GM23338 (cell line): ENCODE measurements at regions not wholly inside any gene's neighbourhood (a gene's known extent, or its start where the extent isn't known, plus 50 kb on each side); places are given as distances from the start of the nearest gene placed in this dataset.

Source experiments
- ATAC-seq: fragments of 200-7000 bp; cut with Tn5 transposase; 3 replicates; pipeline ENCODE4 v1.9.1; 2020
- DNase-seq: peaks from one replicate; pipeline ENCODE4 v3.0.0-alpha.2; 2015; ENCODE audit warnings: low spot score
- H2AFZ ChIP-seq: fragments of 200-600 bp; sonication (generic); 2 replicates; pipeline ENCODE4 v1.8.0; 2016; ENCODE audit warnings: antibody characterized with exemption, mild to moderate bottlenecking, moderate library complexity
- H3F3A ChIP-seq: fragments of 200-600 bp; sonication (generic); replicated peaks from 2 replicates; pipeline ENCODE4 v1.8.0; 2017; ENCODE audit warnings: antibody characterized with exemption, mixed run types, low read depth
- H3K27ac ChIP-seq: fragments of 200-600 bp; sonication (generic); 2 replicates; pipeline ENCODE4 v1.6.1; 2016; ENCODE audit warnings: low read depth
- H3K27me3 ChIP-seq: fragments of 200-600 bp; sonication (generic); 2 replicates; pipeline ENCODE4 v1.8.0; 2016; ENCODE audit warnings: mild to moderate bottlenecking, mixed run types, moderate library complexity; ENCODE audit not compliant: insufficient read depth
- H3K36me3 ChIP-seq: fragments of 200-600 bp; sonication (generic); 2 replicates; pipeline ENCODE4 v1.8.0; 2016; ENCODE audit warnings: mild to moderate bottlenecking; ENCODE audit not compliant: insufficient read depth
- H3K4me1 ChIP-seq: fragments of 200-600 bp; sonication (generic); 2 replicates; pipeline ENCODE4 v1.8.0; 2016; ENCODE audit warnings: mild to moderate bottlenecking, moderate library complexity; ENCODE audit not compliant: insufficient read depth
- H3K4me2 ChIP-seq: fragments of 200-600 bp; sonication (generic); 2 replicates; pipeline ENCODE4 v1.7.1; 2017; ENCODE audit warnings: mixed run types
- H3K4me3 ChIP-seq: fragments of 200-600 bp; sonication (generic); 2 replicates; pipeline ENCODE4 v1.6.1; 2016; ENCODE audit warnings: mixed run types
- H3K79me2 ChIP-seq: fragments of 200-600 bp; sonication (generic); replicated peaks from 2 replicates; pipeline ENCODE4 v1.8.0; 2017; ENCODE audit warnings: mild to moderate bottlenecking; ENCODE audit not compliant: insufficient read depth
- H3K9me2 ChIP-seq: fragments of 200-600 bp; sonication (generic); 2 replicates; pipeline ENCODE4 v1.8.0; 2017; ENCODE audit not compliant: insufficient read depth
- H4K20me1 ChIP-seq: fragments of 200-600 bp; sonication (generic); replicated peaks from 2 replicates; pipeline ENCODE4 v1.8.0; 2017; ENCODE audit warnings: mild to moderate bottlenecking; ENCODE audit not compliant: insufficient read depth
- H3K27ac Mint-ChIP-seq: 2 replicates; pipeline ENCODE4 v1.8.0; 2020; ENCODE audit warnings: inconsistent platforms, mild to moderate bottlenecking, moderate library complexity, mixed read lengths
- H3K27me3 Mint-ChIP-seq: 3 replicates; pipeline ENCODE4 v1.8.0; 2022; ENCODE audit warnings: low read depth, mild to moderate bottlenecking, moderate library complexity, mixed read lengths, inconsistent platforms; ENCODE audit not compliant: insufficient read depth, poor library complexity
- H3K36me3 Mint-ChIP-seq: 3 replicates; pipeline ENCODE4 v1.8.0; 2021; ENCODE audit warnings: low read depth, mild to moderate bottlenecking, inconsistent platforms, moderate library complexity, mixed read lengths
- H3K4me1 Mint-ChIP-seq: 3 replicates; pipeline ENCODE4 v1.8.0; 2020; ENCODE audit warnings: mild to moderate bottlenecking, inconsistent platforms, mixed read lengths
- H3K4me3 Mint-ChIP-seq: 3 replicates; pipeline ENCODE4 v1.8.0; 2021; ENCODE audit warnings: moderate library complexity, mild to moderate bottlenecking, inconsistent platforms, mixed read lengths
- H3K9me3 Mint-ChIP-seq: 3 replicates; pipeline ENCODE4 v1.8.0; 2020; ENCODE audit warnings: moderate library complexity, mild to moderate bottlenecking, inconsistent platforms, mixed read lengths
- REST ChIP-seq: IDR thresholded peaks from one replicate; pipeline ENCODE4 v1.6.1; 2018; ENCODE audit warnings: antibody characterized with exemption; ENCODE audit not compliant: unreplicated experiment
- TF ChIP-seq, protein P1 (sequence below): fragments of 250-450 bp; sonication (Bioruptor Pico); IDR thresholded peaks from 2 replicates; pipeline ENCODE4 v1.5.0; 2020; ENCODE audit warnings: mild to moderate bottlenecking, moderate library complexity

DNA sequence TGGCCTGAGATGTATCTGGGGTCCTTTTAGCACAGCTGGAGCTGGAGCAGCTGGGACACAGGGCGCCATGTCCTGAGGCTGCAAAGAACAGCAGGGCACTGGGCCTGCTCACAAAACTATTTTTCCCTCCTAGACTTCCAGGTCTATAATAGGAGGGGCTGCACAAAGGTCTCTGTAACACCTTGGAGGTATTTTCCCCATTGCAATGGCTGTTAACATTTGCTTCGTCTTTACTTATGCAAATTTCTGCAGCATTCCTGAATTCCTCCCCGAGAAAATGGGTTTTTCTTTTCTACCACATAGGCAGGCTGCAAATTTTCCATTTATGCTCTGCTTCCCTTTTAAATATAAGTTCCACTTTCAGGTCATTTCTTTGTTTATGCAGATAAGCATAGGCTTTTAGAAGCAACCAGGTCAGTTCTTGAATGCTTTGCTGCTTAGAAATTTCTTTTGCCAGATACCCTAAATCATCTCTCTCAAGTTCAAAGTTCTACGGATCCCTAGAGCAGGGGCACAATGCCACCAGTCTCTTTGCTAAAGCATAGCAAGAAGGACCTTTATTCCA, 130.8 kb downstream of the PCSK1 start:
- no peaks in the 10 kb centered on the region; the same call in 1 of the 2 replicates for H3K4me1 ChIP-seq
- TF ChIP-seq REST: no peak
- TF ChIP-seq, protein P1, sequence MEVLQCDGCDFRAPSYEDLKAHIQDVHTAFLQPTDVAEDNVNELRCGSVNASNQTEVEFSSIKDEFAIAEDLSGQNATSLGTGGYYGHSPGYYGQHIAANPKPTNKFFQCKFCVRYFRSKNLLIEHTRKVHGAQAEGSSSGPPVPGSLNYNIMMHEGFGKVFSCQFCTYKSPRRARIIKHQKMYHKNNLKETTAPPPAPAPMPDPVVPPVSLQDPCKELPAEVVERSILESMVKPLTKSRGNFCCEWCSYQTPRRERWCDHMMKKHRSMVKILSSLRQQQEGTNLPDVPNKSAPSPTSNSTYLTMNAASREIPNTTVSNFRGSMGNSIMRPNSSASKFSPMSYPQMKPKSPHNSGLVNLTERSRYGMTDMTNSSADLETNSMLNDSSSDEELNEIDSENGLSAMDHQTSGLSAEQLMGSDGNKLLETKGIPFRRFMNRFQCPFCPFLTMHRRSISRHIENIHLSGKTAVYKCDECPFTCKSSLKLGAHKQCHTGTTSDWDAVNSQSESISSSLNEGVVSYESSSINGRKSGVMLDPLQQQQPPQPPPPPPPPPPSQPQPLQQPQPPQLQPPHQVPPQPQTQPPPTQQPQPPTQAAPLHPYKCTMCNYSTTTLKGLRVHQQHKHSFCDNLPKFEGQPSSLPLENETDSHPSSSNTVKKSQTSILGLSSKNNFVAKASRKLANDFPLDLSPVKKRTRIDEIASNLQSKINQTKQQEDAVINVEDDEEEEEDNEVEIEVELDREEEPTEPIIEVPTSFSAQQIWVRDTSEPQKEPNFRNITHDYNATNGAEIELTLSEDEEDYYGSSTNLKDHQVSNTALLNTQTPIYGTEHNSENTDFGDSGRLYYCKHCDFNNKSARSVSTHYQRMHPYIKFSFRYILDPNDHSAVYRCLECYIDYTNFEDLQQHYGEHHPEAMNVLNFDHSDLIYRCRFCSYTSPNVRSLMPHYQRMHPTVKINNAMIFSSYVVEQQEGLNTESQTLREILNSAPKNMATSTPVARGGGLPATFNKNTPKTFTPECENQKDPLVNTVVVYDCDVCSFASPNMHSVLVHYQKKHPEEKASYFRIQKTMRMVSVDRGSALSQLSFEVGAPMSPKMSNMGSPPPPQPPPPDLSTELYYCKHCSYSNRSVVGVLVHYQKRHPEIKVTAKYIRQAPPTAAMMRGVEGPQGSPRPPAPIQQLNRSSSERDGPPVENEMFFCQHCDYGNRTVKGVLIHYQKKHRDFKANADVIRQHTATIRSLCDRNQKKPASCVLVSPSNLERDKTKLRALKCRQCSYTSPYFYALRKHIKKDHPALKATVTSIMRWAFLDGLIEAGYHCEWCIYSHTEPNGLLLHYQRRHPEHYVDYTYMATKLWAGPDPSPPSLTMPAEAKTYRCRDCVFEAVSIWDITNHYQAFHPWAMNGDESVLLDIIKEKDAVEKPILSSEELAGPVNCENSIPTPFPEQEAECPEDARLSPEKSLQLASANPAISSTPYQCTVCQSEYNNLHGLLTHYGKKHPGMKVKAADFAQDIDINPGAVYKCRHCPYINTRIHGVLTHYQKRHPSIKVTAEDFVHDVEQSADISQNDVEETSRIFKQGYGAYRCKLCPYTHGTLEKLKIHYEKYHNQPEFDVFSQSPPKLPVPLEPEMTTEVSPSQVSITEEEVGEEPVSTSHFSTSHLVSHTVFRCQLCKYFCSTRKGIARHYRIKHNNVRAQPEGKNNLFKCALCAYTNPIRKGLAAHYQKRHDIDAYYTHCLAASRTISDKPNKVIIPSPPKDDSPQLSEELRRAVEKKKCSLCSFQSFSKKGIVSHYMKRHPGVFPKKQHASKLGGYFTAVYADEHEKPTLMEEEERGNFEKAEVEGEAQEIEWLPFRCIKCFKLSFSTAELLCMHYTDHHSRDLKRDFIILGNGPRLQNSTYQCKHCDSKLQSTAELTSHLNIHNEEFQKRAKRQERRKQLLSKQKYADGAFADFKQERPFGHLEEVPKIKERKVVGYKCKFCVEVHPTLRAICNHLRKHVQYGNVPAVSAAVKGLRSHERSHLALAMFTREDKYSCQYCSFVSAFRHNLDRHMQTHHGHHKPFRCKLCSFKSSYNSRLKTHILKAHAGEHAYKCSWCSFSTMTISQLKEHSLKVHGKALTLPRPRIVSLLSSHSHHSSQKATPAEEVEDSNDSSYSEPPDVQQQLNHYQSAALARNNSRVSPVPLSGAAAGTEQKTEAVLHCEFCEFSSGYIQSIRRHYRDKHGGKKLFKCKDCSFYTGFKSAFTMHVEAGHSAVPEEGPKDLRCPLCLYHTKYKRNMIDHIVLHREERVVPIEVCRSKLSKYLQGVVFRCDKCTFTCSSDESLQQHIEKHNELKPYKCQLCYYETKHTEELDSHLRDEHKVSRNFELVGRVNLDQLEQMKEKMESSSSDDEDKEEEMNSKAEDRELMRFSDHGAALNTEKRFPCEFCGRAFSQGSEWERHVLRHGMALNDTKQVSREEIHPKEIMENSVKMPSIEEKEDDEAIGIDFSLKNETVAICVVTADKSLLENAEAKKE (CRISPR knock-in tag): 0 out of 2 replicates have a peak, but pooled peaks have one; percentile 18
- Mint-ChIP-seq H3K9me3 (peaks cover 47% of the 10 kb centered on the region), H3K36me3 (peaks cover 44% of the 10 kb centered on the region), H3K4me1 (peaks cover 9% of the 10 kb centered on the region; the same call in 2 of the 3 replicates), H3K27ac (no peak overlapping the region), H3K27me3 (peaks cover 2% of the 10 kb centered on the region), H3K4me3 (no peak overlapping the region)
- H3K79me2 ChIP-seq: no peaks in the 10 kb centered on the region
- peaks cover 10% of the 10 kb centered on the region for H3K9me2 ChIP-seq
- H4K20me1 ChIP-seq: no peaks in the 10 kb centered on the region
- H3K27ac ChIP-seq: peak overlapping the region; percentile 85; the same call in 1 of the 2 replicates
- ATAC-seq (peak; percentile 93), DNase-seq (peak; percentile 81)
- peaks cover 7% of the 10 kb centered on the region for H3K36me3 ChIP-seq
- no peaks in the 10 kb centered on the region for H3F3A ChIP-seq
- no peak overlapping the region for H3K4me3 ChIP-seq
- no peaks in the 10 kb centered on the region for H3K27me3 ChIP-seq
- H3K4me2 ChIP-seq: no peak overlapping the region
- no peak overlapping the region for H2AFZ ChIP-seq
